Posterior cingulate gyrus (tissue), 11 donors: ENCODE measurements at regions not wholly inside any gene's neighbourhood (a gene's known extent, or its start where the extent isn't known, plus 50 kb on each side); places are given as distances from the start of the nearest gene placed in this dataset.

ENCODE experiments used
- DNase-seq, 10 donors: peaks; one replicate each; pipeline versions ENCODE4 v3.0.0 to v3.0.0-alpha.2; 2020 to 2021; ENCODE audit warnings: mixed read lengths in 3 of 10
- intact Hi-C: fragments of 100-400 bp; cut with DNase I; formaldehyde crosslinking; loops from one replicate; pipeline ENCODE4 v1.15.1; 2023

DNA sequence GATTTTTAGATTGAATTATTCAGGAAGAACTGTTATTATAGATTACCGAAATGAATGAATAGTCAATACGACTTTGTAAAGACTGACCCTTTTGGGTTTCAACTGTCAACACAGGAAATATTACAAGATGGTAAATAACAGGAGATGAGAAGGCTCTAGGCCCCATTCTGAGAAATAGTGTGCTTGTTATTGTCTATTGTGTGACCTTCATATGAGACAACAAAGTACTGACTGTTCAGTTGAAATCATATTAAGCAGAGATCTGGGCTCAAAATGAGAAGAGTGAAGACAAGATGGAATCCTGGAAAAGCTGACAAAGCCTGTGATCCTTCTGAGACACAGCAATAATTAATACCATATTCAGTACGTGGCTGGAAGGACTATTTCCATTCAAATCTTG lies 503.8 kb downstream of the INHBA start:
- intact Hi-C loops: no loop called here

DNA sequence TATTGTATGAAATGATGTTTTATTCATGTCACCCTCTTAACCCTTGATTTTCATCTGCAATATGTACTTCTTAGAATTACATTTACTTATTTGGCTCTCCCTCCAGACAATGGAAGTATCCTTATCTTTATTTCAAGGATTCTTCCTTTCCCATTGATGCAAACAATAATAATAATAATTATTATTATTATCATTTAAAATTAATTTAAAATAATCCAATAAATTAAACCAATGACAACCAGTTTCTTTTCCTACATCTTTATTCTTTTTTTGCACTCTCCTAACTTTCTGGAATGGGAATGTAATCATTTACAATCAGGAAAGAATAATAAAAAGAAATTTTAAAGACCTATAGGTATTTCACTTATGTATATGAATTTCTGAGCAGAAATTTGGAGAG lies 504.4 kb downstream of the INHBA start:
- DNase-seq: no peak
- intact Hi-C loops: no loop called here

More for the DNA sequence above, 503.8 kb downstream of the INHBA start:
- no peak for DNase-seq

DNA sequence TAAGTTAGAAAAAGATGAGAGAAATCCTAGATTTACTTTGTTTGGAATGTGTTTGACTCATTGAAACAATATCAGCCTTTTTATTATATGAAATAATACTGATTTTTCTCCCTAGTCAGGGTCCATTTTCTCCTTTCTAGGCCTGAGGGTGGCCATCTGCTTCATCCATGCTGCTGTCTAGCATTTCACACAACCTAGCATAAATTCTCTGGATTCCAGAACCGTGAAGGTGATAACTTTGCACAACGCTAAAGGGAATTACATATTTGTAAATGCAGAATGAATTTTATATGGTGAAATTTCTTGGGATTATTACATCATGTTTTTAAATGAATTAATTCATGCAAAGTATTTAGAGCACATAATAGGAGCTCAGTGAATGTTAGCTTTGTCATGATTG lies 505.1 kb downstream of the INHBA start:
- no peak for DNase-seq
- intact Hi-C loops: no loop called here

DNA sequence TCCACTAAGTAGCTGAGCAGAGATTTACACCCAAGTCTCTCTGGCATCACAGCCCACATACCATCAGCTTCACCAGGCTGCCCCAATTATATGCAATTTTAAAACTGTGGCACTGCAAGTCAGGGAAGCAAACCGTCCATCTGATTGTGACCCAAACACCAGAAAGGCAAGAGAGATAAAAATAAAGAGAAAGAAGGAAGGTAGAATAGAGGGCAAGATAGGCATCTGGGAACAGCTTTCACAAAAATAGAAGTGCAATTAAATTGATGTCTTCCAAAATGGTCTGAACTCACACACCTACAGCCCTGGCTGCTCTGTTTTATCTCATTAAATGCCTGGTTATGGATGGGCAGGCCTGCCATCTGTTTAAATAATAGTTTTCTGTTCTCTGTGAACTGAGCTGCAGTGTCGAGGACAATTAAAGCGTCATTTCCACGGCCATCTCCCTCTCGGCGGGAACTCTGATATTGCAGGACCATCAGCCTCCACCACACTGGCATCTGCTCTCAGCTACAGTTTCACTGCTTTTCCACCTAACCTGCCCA lies 509.1 kb downstream of the INHBA start:
- DNase-seq: no peak
- intact Hi-C loops: no loop called here

DNA sequence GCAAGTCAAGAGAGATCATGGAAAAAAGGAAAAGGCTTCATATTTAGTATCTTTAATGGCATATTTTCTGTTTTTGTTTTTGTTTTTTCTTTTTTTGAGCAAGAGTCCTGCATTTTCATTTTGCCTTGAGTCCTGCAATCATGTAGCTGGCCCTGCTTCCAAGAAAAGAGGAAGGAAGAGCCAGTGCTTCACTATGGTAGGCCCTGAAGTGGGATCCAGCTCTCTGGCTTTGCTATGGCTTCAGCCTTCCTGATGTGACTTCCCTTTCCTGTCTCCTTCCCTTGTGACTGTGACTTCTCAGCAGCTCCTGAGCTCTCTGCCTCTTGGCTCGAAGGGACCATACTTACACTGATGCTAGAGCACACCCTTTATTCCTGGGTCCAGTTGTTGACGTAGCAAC lies 512.3 kb downstream of the INHBA start:
- intact Hi-C loops: no loop called here
- DNase-seq: no peak

DNA sequence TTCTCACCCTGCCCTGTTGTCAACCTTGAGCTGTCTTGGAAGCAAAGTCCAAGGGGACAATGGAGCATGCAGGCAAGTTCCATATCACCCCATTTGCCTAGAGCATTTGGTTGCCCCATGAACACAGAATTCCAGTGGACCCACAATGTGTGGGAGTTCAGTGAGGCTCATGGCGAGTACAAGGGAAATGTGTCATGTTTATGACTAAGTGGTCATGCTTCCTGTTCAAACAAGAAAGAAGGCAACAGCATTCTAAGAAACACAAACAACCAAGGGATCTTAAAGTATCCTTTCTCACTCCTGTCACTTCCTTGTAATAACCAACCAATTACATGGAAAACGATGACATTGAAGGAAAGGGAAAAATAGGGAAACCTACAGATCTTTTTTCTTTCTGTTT lies 513.0 kb downstream of the INHBA start:
- no peak for DNase-seq
- intact Hi-C loops: no loop called here

DNA sequence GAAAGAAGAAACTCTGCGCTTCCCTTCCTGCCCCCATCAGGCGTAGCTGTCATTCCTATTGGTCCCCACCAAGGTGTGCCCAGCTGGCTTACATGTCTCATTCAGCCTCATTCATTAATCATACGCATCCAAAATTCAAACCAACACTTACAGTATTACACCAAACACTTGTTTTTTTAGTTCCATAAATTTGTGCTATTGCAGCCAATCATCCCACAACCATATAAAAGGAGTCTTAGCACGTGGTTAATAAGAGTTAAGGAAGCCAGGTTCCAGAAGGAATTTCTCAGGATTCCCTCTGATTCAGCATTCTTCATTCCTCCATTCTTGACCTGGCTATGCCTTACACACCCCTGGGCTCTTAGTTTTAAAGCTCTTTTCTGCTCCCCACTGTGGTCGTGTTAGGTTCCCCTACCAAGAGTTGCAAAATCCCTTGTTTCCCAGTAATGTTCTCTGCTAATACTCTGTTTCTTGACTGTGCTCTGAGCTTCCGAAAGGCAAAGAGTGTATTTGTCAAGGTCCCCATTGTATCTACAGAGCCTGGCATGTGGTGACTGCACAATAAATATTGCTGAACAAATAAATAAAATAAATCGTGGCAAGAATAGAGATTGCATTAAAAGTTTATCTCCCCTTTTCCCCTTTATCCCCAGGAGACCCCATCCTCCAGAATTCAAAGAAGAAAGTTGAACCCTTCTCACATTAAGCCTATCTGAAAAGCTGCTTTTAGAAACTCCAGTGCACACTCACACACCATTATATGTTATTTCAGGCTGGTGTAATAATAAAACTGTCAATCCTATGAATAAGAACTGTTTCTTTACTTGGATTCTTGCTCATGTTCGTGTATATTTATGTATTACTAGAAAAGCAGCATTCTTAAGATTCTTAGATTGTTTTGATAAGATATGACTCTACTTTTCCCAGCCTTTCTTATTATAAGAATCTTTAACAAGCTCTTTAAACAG lies 514.4 kb downstream of the INHBA start:
- intact Hi-C loops: no loop called here
- DNase-seq: no peak

DNA sequence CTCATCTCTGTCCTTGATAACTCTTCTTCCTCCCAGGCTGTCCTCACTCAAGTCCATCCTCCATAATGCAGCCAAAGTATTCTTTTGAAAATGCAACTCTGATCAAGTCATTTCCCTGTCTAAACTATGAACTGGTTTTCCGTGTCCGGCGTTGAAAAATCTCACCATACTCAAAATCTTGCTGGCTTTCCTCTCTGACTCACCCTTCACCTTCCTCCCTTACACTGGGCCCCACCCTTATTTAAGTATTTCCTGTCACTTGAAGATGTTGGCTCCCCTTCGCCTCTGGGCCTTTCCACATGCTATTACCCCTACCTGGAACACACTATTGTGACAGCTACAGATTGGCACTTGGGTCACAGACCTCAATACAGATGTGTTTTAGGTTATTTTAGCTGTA lies 515.6 kb downstream of the INHBA start:
- intact Hi-C loops: no loop called here
- no peak for DNase-seq

DNA sequence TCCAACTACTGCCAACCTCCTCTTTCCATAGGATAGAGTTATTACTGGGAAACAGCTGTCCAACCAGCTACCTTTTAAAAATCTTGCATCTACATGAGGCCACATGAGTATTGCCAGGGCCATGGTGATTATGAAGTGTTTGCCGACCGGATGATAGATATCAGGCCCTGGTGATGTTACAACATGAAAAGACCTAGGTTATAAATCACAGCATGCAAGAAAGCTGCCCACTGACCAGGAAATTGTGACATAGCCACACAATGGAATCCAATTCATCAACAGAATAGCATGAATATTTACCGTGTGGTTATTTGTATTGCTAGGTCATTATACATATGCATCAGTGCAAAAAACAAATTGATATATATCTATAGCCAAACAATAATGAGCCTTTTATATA lies 517.0 kb downstream of the INHBA start:
- intact Hi-C loops: no loop called here
- no peak for DNase-seq

DNA sequence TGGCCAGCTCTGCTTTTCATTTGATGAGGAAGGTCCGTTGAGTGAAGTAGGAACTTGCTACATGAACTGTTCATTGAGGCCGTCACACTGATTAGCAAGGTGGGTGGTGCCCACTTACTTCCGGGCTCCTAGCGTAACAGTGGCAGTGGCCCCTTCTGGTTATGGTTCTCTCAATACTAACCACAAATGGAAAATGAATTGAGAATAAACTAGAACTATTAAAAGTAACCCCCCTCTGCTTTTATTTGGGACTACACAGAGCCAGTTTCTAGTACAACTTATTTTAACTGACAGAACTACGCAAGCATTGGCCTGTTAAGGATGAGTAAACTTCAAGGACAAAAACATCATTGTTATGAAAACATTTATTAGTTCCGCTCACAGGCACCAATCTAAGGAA lies 519.1 kb downstream of the INHBA start:
- DNase-seq: no peak
- intact Hi-C loops: no loop called here

DNA sequence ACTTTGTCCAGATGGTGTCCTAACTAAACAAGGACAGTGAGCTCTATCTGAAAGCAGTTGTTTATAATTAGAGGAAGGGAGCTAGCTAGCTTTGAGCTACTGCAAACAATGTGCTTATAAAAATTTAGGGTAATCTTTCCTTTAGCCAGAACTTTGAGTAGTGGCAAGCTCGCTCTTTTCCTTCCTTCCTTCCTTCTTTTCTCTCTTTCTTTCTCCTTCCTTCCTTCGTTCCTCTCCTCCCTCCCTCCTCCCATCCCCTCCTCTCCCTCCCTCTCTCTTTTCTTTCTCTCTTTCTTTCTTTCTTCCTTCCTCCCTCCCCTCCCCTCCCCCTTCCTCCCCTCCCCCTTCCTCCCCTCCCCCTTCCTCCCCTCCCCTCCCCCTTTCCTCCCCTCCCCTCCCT lies 520.1 kb downstream of the INHBA start:
- no peak for DNase-seq
- intact Hi-C loops: no loop called here

DNA sequence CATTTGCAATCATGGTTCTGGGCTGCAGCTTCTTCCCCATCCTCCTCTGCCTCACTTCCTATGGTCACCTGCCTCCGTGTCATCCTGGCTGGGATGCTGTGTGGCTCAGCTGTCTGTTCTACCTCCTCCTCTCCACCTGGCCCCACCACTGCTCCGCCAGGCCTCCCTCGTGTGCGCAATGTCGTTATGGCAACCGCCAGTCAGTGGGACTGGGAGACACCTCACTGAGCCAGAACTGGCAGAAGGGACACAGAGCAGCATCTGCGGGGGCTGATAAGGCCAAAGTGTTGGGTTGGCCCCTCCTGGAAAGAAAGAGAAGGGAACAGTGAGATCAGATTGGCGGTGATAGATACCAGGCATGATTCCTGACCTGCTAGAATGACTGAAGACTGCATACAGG lies 527.5 kb downstream of the INHBA start:
- peak in 2 of 10 donors; percentile 57 to 69 for DNase-seq
- intact Hi-C loops: no loop called here

DNA sequence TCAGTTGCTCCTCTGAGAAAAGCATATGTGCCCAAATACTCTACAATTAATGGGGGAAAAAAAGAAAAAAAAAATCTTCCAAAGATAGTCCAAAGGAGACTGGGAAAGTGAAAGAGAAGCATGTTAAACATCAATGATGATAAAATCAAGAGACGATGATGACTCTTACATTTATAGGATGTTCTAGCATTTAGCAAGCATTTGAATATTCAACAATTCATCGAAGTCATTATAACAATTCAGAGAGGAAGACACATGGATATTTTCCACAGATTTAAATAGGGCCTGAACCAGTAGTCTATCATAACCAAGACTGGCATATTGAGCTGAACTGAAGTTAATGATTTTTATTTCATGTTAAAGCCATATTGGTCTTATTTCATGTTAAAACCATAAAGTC lies 528.4 kb downstream of the INHBA start:
- intact Hi-C loops: no loop called here
- DNase-seq: no peak

DNA sequence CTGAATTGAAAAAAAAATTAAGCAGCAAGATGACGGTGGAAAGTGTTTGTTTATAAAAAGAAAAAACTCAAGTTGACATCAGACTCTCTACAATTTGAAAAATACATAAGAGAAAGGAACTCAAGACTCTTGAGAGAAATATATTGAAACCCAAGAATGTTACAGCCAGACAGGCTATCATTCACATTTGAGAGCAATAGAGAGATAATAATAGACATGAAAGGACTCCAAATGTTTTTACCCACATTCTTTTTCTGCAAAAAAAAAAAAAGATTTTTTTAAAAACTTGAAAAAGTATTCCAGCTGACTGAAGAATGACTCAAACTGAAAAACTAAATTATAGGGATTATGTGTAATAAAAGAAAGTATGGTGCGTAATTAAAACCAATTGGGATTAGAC lies 532.4 kb downstream of the INHBA start:
- intact Hi-C loops: no loop called here
- no peak for DNase-seq

DNA sequence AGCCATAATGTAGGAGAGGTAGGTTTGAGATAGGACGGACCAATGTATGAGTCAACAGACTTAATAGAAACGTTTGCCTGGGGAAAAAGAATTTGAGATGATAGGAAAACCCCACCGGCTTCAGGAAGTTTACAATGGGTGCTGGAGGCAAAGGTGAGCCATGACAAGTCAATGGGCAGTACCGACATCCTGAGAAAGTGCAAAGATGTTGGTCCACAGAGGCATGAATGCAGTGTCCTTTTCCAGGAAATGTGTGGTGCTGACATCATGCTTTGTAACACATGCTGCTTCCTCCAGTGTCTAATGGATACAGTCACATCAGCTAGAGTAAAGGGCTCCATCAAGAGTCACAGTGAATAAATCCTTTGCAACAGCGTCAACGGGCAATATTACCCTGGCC lies 533.6 kb downstream of the INHBA start:
- intact Hi-C loops: no loop called here
- DNase-seq: no peak

DNA sequence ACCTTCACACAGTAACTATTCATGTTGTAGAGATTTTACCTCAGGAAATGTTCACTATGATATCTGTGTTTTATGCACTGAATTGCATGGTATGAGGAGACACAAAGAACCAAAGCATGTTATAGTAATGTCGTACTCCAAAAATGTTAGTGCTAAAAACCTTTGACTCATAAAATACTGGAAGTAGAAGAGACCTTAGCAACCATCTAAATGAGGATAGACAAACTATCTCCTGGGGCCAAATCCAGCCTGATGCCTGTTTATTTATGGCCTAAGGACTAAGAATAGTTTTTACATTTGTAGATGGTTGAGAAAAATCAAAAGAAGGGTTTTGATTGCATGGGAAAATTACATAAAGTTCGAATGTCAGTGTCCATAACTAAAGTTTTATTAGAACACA lies 535.1 kb downstream of the INHBA start:
- DNase-seq: no peak
- intact Hi-C loops: no loop called here

DNA sequence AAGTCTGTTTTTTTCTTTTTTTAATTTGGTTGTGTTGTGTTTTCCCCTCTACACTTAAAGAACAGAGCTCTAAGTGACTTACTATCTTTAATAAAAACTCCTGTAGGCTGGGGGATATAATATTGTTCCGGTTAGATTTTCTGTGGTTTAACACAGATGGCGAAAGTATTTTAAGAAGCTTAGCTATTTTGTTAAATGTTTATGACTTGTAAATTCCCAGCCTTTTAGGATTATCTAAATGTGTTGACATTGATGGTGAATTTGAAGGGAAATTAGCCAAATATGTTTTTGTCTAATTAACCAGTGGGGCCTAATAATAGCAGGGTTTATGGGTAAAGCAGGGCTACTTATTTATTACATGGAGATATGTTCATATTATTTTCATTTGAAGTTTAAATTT lies 538.5 kb downstream of the INHBA start:
- intact Hi-C loops: no loop called here

DNA sequence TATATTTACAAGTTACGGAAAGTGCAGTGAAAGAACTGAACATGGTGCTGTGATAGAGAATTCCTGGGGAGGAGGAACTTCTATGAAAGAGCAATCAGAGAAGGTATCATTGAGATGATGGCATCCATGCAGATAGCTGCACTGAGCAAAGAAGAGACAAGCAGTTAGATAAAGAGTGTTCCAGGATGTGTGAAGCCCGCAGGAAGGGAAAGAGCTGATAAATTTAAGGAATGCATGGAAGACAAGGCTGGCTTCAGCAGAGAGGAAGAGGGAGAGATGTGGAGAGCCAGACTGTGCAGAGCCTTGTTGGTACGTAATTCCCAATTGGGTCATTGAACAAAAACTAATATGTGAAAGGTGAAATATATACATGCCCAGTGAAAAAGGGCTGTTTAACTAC lies 538.9 kb downstream of the INHBA start:
- intact Hi-C loops: no loop called here
- no peak for DNase-seq

More for the DNA sequence above, 538.5 kb downstream of the INHBA start:
- DNase-seq: no peak

DNA sequence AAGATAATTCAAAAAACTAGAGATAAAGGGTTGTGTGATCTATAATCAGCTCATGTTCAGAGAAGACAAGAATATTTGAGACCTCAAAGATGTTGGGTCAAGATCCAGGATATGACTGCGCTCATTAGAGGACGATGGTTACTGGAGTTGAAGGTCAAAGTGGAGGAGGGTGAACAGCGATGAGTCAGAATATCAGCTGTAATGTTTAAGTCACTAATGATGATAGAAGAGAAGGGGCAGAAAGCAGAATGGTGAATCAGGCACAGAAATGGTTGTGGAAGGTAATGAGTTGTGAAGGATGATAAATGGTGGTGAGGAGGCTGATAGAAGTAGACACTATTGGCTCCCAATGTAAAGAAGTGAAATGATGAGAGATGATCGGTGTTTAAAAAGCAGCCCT lies 540.3 kb downstream of the INHBA start:
- intact Hi-C loops: no loop called here
- no peak for DNase-seq

DNA sequence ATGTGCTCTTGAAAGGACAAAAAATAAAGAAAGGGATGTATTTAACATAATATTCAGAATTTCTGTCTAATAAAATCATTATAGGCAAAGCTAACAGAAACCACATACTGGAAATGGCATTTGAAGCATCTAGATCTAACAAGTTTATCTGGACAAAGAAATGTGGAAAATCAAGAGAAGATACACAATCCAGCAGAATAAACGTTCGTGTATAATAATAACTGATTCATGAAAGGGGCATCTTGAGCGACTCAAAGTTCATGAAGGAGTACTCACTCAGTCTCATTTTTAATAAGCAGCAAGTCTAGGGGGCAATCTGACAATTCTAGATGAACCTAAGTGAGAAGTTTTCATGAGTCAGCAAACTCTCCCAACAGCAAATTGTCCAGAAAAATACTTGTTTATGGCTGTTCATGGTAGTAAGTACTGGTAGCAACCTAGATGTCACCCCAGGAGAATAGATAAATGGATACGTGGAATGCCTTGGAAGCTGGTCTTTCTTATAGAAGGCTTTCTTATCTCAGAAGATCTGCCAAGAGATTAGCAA lies 541.8 kb downstream of the INHBA start:
- intact Hi-C loops: no loop called here
- no peak for DNase-seq

DNA sequence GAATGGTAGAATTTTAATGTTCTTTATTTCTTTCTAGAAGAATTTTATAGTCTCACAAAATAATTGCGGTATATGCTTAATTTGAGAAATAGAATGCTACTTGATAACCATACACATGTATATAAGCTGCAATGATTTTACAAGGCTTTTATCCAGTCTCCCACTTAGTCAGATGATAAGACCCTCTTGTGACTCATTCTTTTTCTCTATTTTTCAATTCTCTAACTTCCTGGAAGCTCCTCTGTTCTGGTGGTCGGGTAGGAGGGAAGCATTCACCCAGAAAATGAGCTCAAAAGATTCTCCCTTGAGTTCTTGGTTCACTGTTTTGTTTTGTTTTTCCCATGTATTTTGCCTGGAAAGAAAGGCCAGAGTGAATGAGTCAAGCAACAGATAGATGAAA lies 546.6 kb downstream of the INHBA start:
- intact Hi-C loops: no loop called here

DNA sequence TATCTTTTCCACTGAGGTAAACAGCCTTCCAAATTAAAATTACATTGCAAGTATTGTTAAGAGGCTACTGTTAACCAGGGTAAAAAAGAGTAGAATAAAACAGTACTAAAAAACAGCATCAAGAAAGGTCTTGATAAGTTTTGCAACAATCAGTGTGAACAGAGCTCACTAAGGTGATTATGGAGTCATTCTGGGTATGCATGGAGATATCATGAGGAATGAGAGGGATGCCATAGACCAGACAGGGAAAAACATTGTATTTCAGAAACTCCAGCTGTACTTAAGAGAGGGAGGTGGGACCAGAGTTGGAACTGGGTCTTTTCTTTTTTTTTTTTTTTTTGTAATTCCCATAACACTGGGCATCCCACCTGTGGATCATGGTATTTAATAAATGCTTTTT lies 549.6 kb downstream of the INHBA start:
- intact Hi-C loops: no loop called here
- DNase-seq: no peak

More for the DNA sequence above, 546.6 kb downstream of the INHBA start:
- no peak for DNase-seq
